K562 (cell line): ENCODE measurements at regions not wholly inside any gene's neighbourhood (a gene's known extent, or its start where the extent isn't known, plus 50 kb on each side); places are given as distances from the start of the nearest gene placed in this dataset.

Source experiments
- GTF2E2 ChIP-seq: fragments of 200-800 bp; sonication (Bioruptor generic); IDR thresholded peaks from 2 replicates; pipeline ENCODE4 v1.6.1; 2016; ENCODE audit warnings: missing genetic modification characterization, missing compliant biosample characterization
- HDAC2 ChIP-seq: fragments of 450-650 bp; IDR thresholded peaks from 2 replicates; pipeline ENCODE4 v1.6.1; 2016; ENCODE audit warnings: mild to moderate bottlenecking
- JUN ChIP-seq, 2 experiments: sonication (generic) in 1 of 2; formaldehyde crosslinking in 1 of 2; IDR thresholded peaks; 2 replicates each; pipeline versions ENCODE4 v1.6.1 to v1.8.0; 2012 to 2022; ENCODE audit warnings: borderline replicate concordance in 2 of 2, mild to moderate bottlenecking in 2 of 2, improper control_type of control experiment in 1 of 2, low read depth in 1 of 2, low read length in 1 of 2, missing genetic modification reagents in 1 of 2
- KLF10 ChIP-seq: fragments of 250-450 bp; sonication (Bioruptor Pico); IDR thresholded peaks from 2 replicates; pipeline ENCODE4 v1.6.1; 2021; ENCODE audit warnings: matching md5 sums
- MCM7 ChIP-seq, 2 experiments: fragments of 450-650 bp; IDR thresholded peaks; 2 replicates each; pipeline ENCODE4 v1.6.1; 2016 to 2018
- MXD1 ChIP-seq: fragments of 250-450 bp; sonication (Bioruptor Pico); IDR thresholded peaks from 2 replicates; pipeline ENCODE4 v1.8.0; 2021; ENCODE audit warnings: borderline replicate concordance, mild to moderate bottlenecking, moderate library complexity; ENCODE audit not compliant: poor library complexity, severe bottlenecking
- NFXL1 ChIP-seq: fragments of 450-650 bp; formaldehyde crosslinking; IDR thresholded peaks from 2 replicates; pipeline ENCODE4 v1.4.0; 2021; ENCODE audit warnings: mild to moderate bottlenecking
- PHF8 ChIP-seq: fragments of 200-600 bp; sonication (generic); IDR thresholded peaks from 2 replicates; pipeline ENCODE4 v1.6.1; 2012; ENCODE audit warnings: mixed run types, mild to moderate bottlenecking, inconsistent platforms, low read length, moderate library complexity, borderline replicate concordance
- RAD51 ChIP-seq: fragments of 450-650 bp; IDR thresholded peaks from 2 replicates; pipeline ENCODE4 v1.7.1; 2016; ENCODE audit warnings: low read depth, mild to moderate bottlenecking, borderline replicate concordance
- RFX1 ChIP-seq: fragments of 450-650 bp; IDR thresholded peaks from 2 replicates; pipeline ENCODE4 v1.6.1; 2016; ENCODE audit warnings: mild to moderate bottlenecking, moderate library complexity
- SMARCE1 ChIP-seq: fragments of 450-650 bp; IDR thresholded peaks from 2 replicates; pipeline ENCODE4 v1.7.1; 2016; ENCODE audit warnings: mild to moderate bottlenecking
- SP1 ChIP-seq: sonication (generic); formaldehyde crosslinking; IDR thresholded peaks from 2 replicates; pipeline ENCODE4 v1.8.1; 2022; ENCODE audit warnings: mild to moderate bottlenecking, missing genetic modification reagents
- STAT5B ChIP-seq: fragments of 250-450 bp; sonication (Bioruptor Pico); IDR thresholded peaks from 2 replicates; pipeline ENCODE4 v1.8.0; 2021; ENCODE audit warnings: mild to moderate bottlenecking, inconsistent platforms
- SUPT5H ChIP-seq: fragments of 450-650 bp; IDR thresholded peaks from 2 replicates; pipeline ENCODE4 v1.6.1; 2016
- USF1 ChIP-seq: sonication (generic); formaldehyde crosslinking; IDR thresholded peaks from 2 replicates; pipeline ENCODE4 v1.9.0; 2022; ENCODE audit warnings: mild to moderate bottlenecking, missing genetic modification reagents
- ZKSCAN1 ChIP-seq: fragments of 150-350 bp; IDR thresholded peaks from 2 replicates; pipeline ENCODE4 v1.6.1; 2016; ENCODE audit warnings: low read depth, low read length
- ZNF408 ChIP-seq: fragments of 250-450 bp; sonication (Bioruptor Pico); IDR thresholded peaks from 2 replicates; pipeline ENCODE4 v1.4.0; 2020; ENCODE audit warnings: low read depth, mild to moderate bottlenecking, moderate library complexity
- TF ChIP-seq, protein P1 (sequence below): fragments of 250-450 bp; sonication (Bioruptor Pico); IDR thresholded peaks from 2 replicates; pipeline ENCODE4 v1.4.0; 2020; ENCODE audit warnings: mild to moderate bottlenecking
- TF ChIP-seq, protein P2 (sequence below): fragments of 200-800 bp; sonication (Bioruptor generic); IDR thresholded peaks from 2 replicates; pipeline ENCODE4 v1.6.1; 2017; ENCODE audit warnings: missing genetic modification characterization, missing compliant biosample characterization
- TF ChIP-seq, protein P3 (sequence below): sonication (generic); IDR thresholded peaks from 2 replicates; pipeline ENCODE4 v1.6.1; 2016
- TF ChIP-seq, protein P4 (sequence below): conservative IDR thresholded peaks from 2 replicates; pipeline ENCODE4 v1.6.1; 2011; ENCODE audit warnings: low read depth, mild to moderate bottlenecking, low read length; ENCODE audit not compliant: control insufficient read depth

DNA sequence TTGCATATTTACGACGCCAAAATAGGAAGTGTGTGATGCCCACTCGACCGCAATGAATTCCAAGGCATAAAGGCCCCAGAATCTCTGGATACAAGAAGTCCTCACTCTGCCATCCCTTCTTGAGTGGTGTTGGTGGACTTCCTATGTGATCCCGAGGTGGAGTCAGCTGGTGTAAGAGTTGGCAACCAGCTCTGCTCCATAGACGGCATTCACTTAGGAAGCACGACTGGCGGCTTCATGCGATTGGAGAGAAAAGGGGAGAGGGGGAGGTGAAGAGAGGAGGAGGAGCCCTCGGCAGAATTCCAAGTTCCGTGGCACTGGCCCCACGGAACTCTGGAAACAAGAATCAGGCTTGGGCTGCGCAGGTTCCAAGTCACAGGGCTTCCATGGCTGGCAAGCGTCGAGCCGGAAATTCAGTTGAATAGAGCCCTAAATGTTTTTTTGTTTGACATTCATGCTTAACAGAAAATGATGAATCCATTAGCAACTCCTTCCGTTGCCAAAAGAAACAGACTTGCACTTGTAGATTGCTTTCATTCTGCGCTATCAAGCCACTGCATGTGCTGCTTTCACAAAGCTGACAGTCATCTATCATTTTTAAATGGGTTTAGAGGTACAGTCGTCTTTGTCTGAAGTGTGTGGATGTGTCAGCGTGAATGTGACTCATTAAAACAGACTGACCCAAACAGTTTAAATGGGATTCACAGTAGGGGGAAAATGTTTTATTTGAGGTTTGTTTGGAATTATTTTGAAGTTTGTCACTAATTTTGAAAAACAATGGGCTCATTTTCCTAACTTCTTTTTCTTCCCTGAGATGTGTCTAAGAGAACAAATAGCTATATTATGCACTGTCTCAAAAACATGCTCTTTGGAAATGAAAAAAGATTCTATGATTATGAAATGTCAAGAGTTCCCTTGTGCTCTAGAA is 428.3 kb upstream of the ATP11B start (continued):
- TF ChIP-seq, protein P1, sequence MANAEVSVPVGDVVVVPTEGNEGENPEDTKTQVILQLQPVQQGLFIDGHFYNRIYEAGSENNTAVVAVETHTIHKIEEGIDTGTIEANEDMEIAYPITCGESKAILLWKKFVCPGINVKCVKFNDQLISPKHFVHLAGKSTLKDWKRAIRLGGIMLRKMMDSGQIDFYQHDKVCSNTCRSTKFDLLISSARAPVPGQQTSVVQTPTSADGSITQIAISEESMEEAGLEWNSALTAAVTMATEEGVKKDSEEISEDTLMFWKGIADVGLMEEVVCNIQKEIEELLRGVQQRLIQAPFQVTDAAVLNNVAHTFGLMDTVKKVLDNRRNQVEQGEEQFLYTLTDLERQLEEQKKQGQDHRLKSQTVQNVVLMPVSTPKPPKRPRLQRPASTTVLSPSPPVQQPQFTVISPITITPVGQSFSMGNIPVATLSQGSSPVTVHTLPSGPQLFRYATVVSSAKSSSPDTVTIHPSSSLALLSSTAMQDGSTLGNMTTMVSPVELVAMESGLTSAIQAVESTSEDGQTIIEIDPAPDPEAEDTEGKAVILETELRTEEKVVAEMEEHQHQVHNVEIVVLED (CRISPR knock-in tag): no peak
- TF ChIP-seq ZKSCAN1 (peak; percentile 40; the same call in 1 of the 2 replicates), MCM7 (IDR thresholded peaks at IDR 0.05) (no peak), MXD1 (CRISPR knock-in tag) (no peak), SMARCE1 (peak; percentile 96), STAT5B (CRISPR knock-in tag) (no peak), USF1 (CRISPR knock-in tag) (no peak), KLF10 (CRISPR knock-in tag) (no peak), GTF2E2 (no peak), SP1 (CRISPR knock-in tag) (no peak), RFX1 (peak; percentile 75), RAD51 (peak; percentile 29; the same call in 1 of the 2 replicates), NFXL1 (CRISPR knock-in tag) (no peak), ZNF408 (CRISPR knock-in tag) (no peak), JUN (IDR thresholded peaks at IDR 0.05; ENCODE audit: borderline replicate concordance, low read depth, low read length) (peak; percentile 50; the same call in 1 of the 2 replicates), JUN (CRISPR knock-in tag; IDR thresholded peaks at IDR 0.05; ENCODE audit: borderline replicate concordance) (no peak), HDAC2 (0 out of 2 replicates have a peak, but pooled peaks have one; percentile 42), SUPT5H (no peak), PHF8 (no peak)
- TF ChIP-seq, protein P2, sequence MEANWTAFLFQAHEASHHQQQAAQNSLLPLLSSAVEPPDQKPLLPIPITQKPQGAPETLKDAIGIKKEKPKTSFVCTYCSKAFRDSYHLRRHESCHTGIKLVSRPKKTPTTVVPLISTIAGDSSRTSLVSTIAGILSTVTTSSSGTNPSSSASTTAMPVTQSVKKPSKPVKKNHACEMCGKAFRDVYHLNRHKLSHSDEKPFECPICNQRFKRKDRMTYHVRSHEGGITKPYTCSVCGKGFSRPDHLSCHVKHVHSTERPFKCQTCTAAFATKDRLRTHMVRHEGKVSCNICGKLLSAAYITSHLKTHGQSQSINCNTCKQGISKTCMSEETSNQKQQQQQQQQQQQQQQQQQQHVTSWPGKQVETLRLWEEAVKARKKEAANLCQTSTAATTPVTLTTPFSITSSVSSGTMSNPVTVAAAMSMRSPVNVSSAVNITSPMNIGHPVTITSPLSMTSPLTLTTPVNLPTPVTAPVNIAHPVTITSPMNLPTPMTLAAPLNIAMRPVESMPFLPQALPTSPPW (CRISPR knock-in tag): peak; percentile 44
- TF ChIP-seq, protein P3, sequence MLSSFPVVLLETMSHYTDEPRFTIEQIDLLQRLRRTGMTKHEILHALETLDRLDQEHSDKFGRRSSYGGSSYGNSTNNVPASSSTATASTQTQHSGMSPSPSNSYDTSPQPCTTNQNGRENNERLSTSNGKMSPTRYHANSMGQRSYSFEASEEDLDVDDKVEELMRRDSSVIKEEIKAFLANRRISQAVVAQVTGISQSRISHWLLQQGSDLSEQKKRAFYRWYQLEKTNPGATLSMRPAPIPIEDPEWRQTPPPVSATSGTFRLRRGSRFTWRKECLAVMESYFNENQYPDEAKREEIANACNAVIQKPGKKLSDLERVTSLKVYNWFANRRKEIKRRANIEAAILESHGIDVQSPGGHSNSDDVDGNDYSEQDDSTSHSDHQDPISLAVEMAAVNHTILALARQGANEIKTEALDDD: peak; percentile 63; the same call in 1 of the 2 replicates
- TF ChIP-seq, protein P4, sequence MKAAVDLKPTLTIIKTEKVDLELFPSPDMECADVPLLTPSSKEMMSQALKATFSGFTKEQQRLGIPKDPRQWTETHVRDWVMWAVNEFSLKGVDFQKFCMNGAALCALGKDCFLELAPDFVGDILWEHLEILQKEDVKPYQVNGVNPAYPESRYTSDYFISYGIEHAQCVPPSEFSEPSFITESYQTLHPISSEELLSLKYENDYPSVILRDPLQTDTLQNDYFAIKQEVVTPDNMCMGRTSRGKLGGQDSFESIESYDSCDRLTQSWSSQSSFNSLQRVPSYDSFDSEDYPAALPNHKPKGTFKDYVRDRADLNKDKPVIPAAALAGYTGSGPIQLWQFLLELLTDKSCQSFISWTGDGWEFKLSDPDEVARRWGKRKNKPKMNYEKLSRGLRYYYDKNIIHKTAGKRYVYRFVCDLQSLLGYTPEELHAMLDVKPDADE: no peak
